H1 (cell line): ENCODE measurements at regions not wholly inside any gene's neighbourhood (a gene's known extent, or its start where the extent isn't known, plus 50 kb on each side); places are given as distances from the start of the nearest gene placed in this dataset.

Experiments
- CTCF ChIA-PET: fragments of 300-600 bp; sonication (Branson Sonifier 250); formaldehyde crosslinking; loops from one replicate; lab custom pipeline; 2021; ENCODE audit not compliant: partially characterized antibody; lab: Charles Lee
- POLR2A ChIA-PET: fragments of 300-600 bp; sonication (Branson Sonifier 250); formaldehyde crosslinking; loops from one replicate; lab custom pipeline; 2021; ENCODE audit warnings: inconsistent platforms; ENCODE audit not compliant: partially characterized antibody; lab: Charles Lee
- DNase-seq, 2 experiments: peaks; one replicate each; pipeline versions ENCODE4 v3.0.0 to v3.0.0-alpha.2; 2010 to 2022; ENCODE audit warnings: low spot score in 2 of 2, low read depth in 1 of 2, mixed read lengths in 1 of 2
- FAIRE-seq: peaks from 2 replicates; lab custom pipeline; 2011; peaks lifted over from hg19 to GRCh38; lab: Jason Lieb, UNC
- H2AFZ ChIP-seq: 2 replicates; pipeline ENCODE4 v1.8.1; 2012; ENCODE audit warnings: low read length, inconsistent platforms
- H2AK5ac ChIP-seq: 2 replicates; pipeline ENCODE4 v1.6.1; 2013; ENCODE audit warnings: low read depth, low read length
- H2BK120ac ChIP-seq: replicated peaks from 2 replicates; pipeline ENCODE3; 2013; ENCODE audit warnings: low read depth, low read length, inconsistent platforms
- H2BK12ac ChIP-seq: 2 replicates; pipeline ENCODE4 v1.6.1; 2013; ENCODE audit warnings: low read depth, low read length
- H2BK15ac ChIP-seq: 2 replicates; pipeline ENCODE4 v1.6.1; 2013; ENCODE audit warnings: low read length
- H2BK20ac ChIP-seq: 2 replicates; pipeline ENCODE4 v1.6.1; 2013; ENCODE audit warnings: low read length
- H2BK5ac ChIP-seq: 2 replicates; pipeline ENCODE4 v1.6.1; 2013; ENCODE audit warnings: low read depth, low read length
- H3K14ac ChIP-seq: 2 replicates; pipeline ENCODE4 v1.6.1; 2013; ENCODE audit warnings: inconsistent platforms; ENCODE audit not compliant: insufficient read length
- H3K18ac ChIP-seq: 2 replicates; pipeline ENCODE4 v1.6.1; 2013; ENCODE audit warnings: low read length; ENCODE audit errors: extremely low read depth
- H3K23ac ChIP-seq: 2 replicates; pipeline ENCODE4 v1.6.1; 2013; ENCODE audit warnings: inconsistent platforms; ENCODE audit not compliant: insufficient read length
- H3K23me2 ChIP-seq: 2 replicates; pipeline ENCODE4 v1.6.1; 2013; ENCODE audit warnings: low read depth, low read length
- H3K27ac ChIP-seq: 2 replicates; pipeline ENCODE4 v1.6.1; 2011; ENCODE audit warnings: low read depth, low read length, inconsistent platforms
- H3K27me3 ChIP-seq, 4 experiments: replicated peaks in 1 of 4; 1 replicate in 1 of 4; 2 replicates in 3 of 4; pipeline versions ENCODE4 v1.6.1 to v1.8.1; 2011 to 2013; ENCODE audit warnings: low read length in 3 of 4, mild to moderate bottlenecking in 3 of 4, inconsistent platforms in 2 of 4, mixed read lengths in 2 of 4, moderate library complexity in 1 of 4; ENCODE audit not compliant: control insufficient read depth in 3 of 4, insufficient read depth in 3 of 4; ENCODE audit errors: extremely low read depth in 1 of 4
- H3K36me3 ChIP-seq, 4 experiments: 2 replicates each; pipeline versions ENCODE4 v1.6.1 to v1.8.1; 2011 to 2013; ENCODE audit warnings: mild to moderate bottlenecking in 4 of 4, low read length in 3 of 4, moderate library complexity in 2 of 4, control low read depth in 1 of 4, inconsistent platforms in 1 of 4; ENCODE audit not compliant: insufficient read depth in 4 of 4, control insufficient read depth in 2 of 4
- H3K4ac ChIP-seq: replicated peaks from 2 replicates; pipeline ENCODE3; 2013; ENCODE audit warnings: low read length, low read depth, mixed read lengths, inconsistent platforms; ENCODE audit not compliant: insufficient read length
- H3K4me1 ChIP-seq, 4 experiments: replicated peaks in 1 of 4; 1 replicate in 1 of 4; 2 replicates in 3 of 4; pipeline versions ENCODE4 v1.6.1 to v1.8.1; 2011 to 2013; ENCODE audit warnings: low read length in 3 of 4, inconsistent platforms in 2 of 4, mixed read lengths in 1 of 4; ENCODE audit not compliant: insufficient read depth in 4 of 4, control insufficient read depth in 3 of 4
- H3K4me2 ChIP-seq, 2 experiments: 2 replicates each; pipeline versions ENCODE4 v1.6.1 to v1.8.1; 2011 to 2013; ENCODE audit warnings: low read depth in 2 of 2, low read length in 2 of 2, control low read depth in 1 of 2, inconsistent platforms in 1 of 2, mild to moderate bottlenecking in 1 of 2; ENCODE audit not compliant: insufficient read depth in 1 of 2
- H3K4me3 ChIP-seq, 4 experiments: fragments of 200-600, 300-600 bp in 1 of 4; sonication (generic), shearing (Covaris generic), sonication (Bioruptor Twin) in 1 of 4; 2 replicates each; pipeline versions ENCODE4 v1.5.1 to v1.8.1; 2011 to 2016; ENCODE audit warnings: low read length in 4 of 4, low read depth in 3 of 4, control low read depth in 2 of 4, inconsistent platforms in 2 of 4, mild to moderate bottlenecking in 2 of 4, mixed read lengths in 1 of 4, moderate library complexity in 1 of 4; ENCODE audit not compliant: insufficient read depth in 2 of 4; ENCODE audit errors: extremely low read depth in 1 of 4
- H3K56ac ChIP-seq: replicated peaks from 2 replicates; pipeline ENCODE3; 2013; ENCODE audit warnings: low read depth, mild to moderate bottlenecking, mixed read lengths, low read length, inconsistent platforms; ENCODE audit not compliant: insufficient read length
- H3K79me1 ChIP-seq: 2 replicates; pipeline ENCODE4 v1.6.1; 2013; ENCODE audit warnings: low read depth, low read length, control low read depth
- H3K79me2 ChIP-seq, 2 experiments: 2 replicates each; pipeline versions ENCODE4 v1.6.1 to v1.8.1; 2012 to 2013; ENCODE audit warnings: low read length in 2 of 2, mild to moderate bottlenecking in 2 of 2, inconsistent platforms in 1 of 2; ENCODE audit not compliant: insufficient read depth in 2 of 2, control insufficient read depth in 1 of 2
- H3K9ac ChIP-seq, 4 experiments: replicated peaks in 1 of 4; 1 replicate in 1 of 4; 2 replicates in 3 of 4; pipeline versions ENCODE4 v1.6.1 to v1.8.1; 2011 to 2013; ENCODE audit warnings: low read depth in 3 of 4, low read length in 3 of 4, control low read depth in 2 of 4, mild to moderate bottlenecking in 2 of 4, moderate library complexity in 2 of 4, inconsistent platforms in 1 of 4; ENCODE audit errors: extremely low read depth in 1 of 4
- H3K9me3 ChIP-seq, 2 experiments: 2 replicates each; pipeline versions ENCODE4 v1.6.1 to v1.8.1; 2012 to 2013; ENCODE audit warnings: mild to moderate bottlenecking in 2 of 2, moderate library complexity in 2 of 2, control low read depth in 1 of 2, inconsistent platforms in 1 of 2, low read depth in 1 of 2, low read length in 1 of 2, mixed read lengths in 1 of 2; ENCODE audit not compliant: insufficient read depth in 2 of 2
- H4K20me1 ChIP-seq, 2 experiments: replicated peaks in 1 of 2; 2 replicates each; pipeline versions ENCODE3 to v1.8.1; 2011 to 2013; ENCODE audit warnings: inconsistent platforms in 2 of 2, low read length in 2 of 2, mild to moderate bottlenecking in 1 of 2; ENCODE audit not compliant: insufficient read depth in 2 of 2, control insufficient read depth in 1 of 2
- H4K5ac ChIP-seq: 2 replicates; pipeline ENCODE4 v1.6.1; 2013; ENCODE audit warnings: low read length, low read depth, mixed read lengths, inconsistent platforms; ENCODE audit not compliant: insufficient read length
- H4K8ac ChIP-seq: 2 replicates; pipeline ENCODE4 v1.8.0; 2013; ENCODE audit warnings: mild to moderate bottlenecking, moderate library complexity, low read length, inconsistent platforms; ENCODE audit not compliant: insufficient read depth; ENCODE audit errors: extremely low read depth
- H4K91ac ChIP-seq: replicated peaks from 2 replicates; pipeline ENCODE3; 2013; ENCODE audit warnings: low read length, mixed read lengths, inconsistent platforms; ENCODE audit not compliant: insufficient read length
- FOSL1 ChIP-seq: IDR thresholded peaks from 2 replicates; pipeline ENCODE4 v1.6.1; 2011; ENCODE audit warnings: mild to moderate bottlenecking, low read depth, low read length, moderate library complexity; ENCODE audit not compliant: insufficient read depth
- SP2 ChIP-seq: IDR thresholded peaks from 2 replicates; pipeline ENCODE4 v1.6.1; 2012; ENCODE audit warnings: mild to moderate bottlenecking, low read length, inconsistent platforms
- TBP ChIP-seq: IDR thresholded peaks from 2 replicates; pipeline ENCODE4 v1.6.1; 2011; ENCODE audit warnings: low read depth, low read length, improper control_type of control experiment
- WGBS, 2 experiments: shearing (Covaris generic) in 1 of 2; methylation state at CpG; one replicate each; pipeline versions ENCODE4 v1.1.6 to v1.1.7; 2013 to 2015; ENCODE audit warnings: low lambda C conversion rate in 2 of 2, mixed read lengths in 2 of 2, inconsistent platforms in 1 of 2, low coverage in 1 of 2, missing lambda C conversion rate in 1 of 2; ENCODE audit not compliant: insufficient replicate concordance in 2 of 2, insufficient coverage in 1 of 2, insufficient read length in 1 of 2; ENCODE audit errors: extremely low coverage in 1 of 2, missing lambda C conversion rate in 1 of 2; 5-methylcytosine and 5-hydroxymethylcytosine counted together

GRCh38 chr3:162945626-162946025, 1449.0 kb downstream of the OTOL1 start:
- FAIRE-seq: no peak
- Histone ChIP-seq H4K5ac (no peak overlapping the region), H3K4me2 (no peak overlapping the region), H2AFZ (no peak overlapping the region), H3K36me3 (no peaks in the 10 kb centered on the region), H3K23ac (no peak overlapping the region)
- TF ChIP-seq TBP (no peak), SP2 (no peak), FOSL1 (no peak)
- TF ChIP-seq, all 59 proteins: peak for 0
- no peak overlapping the region for H2BK12ac ChIP-seq
- no peaks in the 10 kb centered on the region for H3K79me2 ChIP-seq
- no peak overlapping the region for H3K18ac ChIP-seq
- H4K20me1 ChIP-seq: no peaks in the 10 kb centered on the region
- no peaks in the 10 kb centered on the region for H3K4me1 ChIP-seq
- DNase-seq: no peak
- H3K14ac ChIP-seq: no peak overlapping the region
- no peaks in the 10 kb centered on the region for H3K27me3 ChIP-seq
- no peak overlapping the region for H3K9ac ChIP-seq
- no peak overlapping the region for H2BK120ac ChIP-seq
- no peak overlapping the region for H3K4me3 ChIP-seq
- H2BK20ac ChIP-seq: no peak overlapping the region
- H3K79me1 ChIP-seq: no peaks in the 10 kb centered on the region
- ChIA-PET POLR2A (no interaction called here), CTCF (no interaction called here)
- no peaks in the 10 kb centered on the region for H3K23me2 ChIP-seq
- H2AK5ac ChIP-seq: no peak overlapping the region
- no peak overlapping the region for H3K4ac ChIP-seq
- no peak overlapping the region for H4K91ac ChIP-seq
- no peak overlapping the region for H4K8ac ChIP-seq
- H3K9me3 ChIP-seq: peaks cover 0 to 2% of the 10 kb centered on the region in 2 experiments; a peak in 1 of 4 replicates
- no peak overlapping the region for H2BK15ac ChIP-seq
- H3K27ac ChIP-seq: no peak overlapping the region
- WGBS, 2 experiments: 0% methylated on average over 1 of the region's 1 CpG; no CpG with 5 or more reads in 1 of the 2 experiments
- no peak overlapping the region for H2BK5ac ChIP-seq
- no peak overlapping the region for H3K56ac ChIP-seq
